HCT116 (cell line): ENCODE measurements at regions not wholly inside any gene's neighbourhood (a gene's known extent, or its start where the extent isn't known, plus 50 kb on each side); places are given as distances from the start of the nearest gene placed in this dataset.

Source experiments
- ATAC-seq: fragments of 200-7000 bp; cut with Tn5 transposase; 2 replicates; pipeline ENCODE4 v1.9.1; 2020; ENCODE audit warnings: mild to moderate bottlenecking, moderate library complexity
- BruUV-seq: library from RNA; stranded (reverse); fragments of 400-500 nt; replicated peaks from 2 replicates; lab custom pipeline; 2021; lab: Mats Ljungman, UMichigan
- CTCF ChIA-PET: fragments of 300-600 bp; sonication (Branson Sonifier 250); formaldehyde crosslinking; loops from one replicate; lab custom pipeline; 2021; ENCODE audit warnings: antibody characterized with exemption; lab: Charles Lee
- POLR2A ChIA-PET: fragments of 300-600, 350-600 bp; sonication (Branson Sonifier 250); formaldehyde crosslinking; loops from one replicate; lab custom pipeline; 2021; ENCODE audit warnings: antibody characterized with exemption; lab: Charles Lee
- RAD21 ChIA-PET, 2 experiments: fragments of 300-600 bp; sonication (Branson Sonifier 250); formaldehyde crosslinking; loops; one replicate each; lab custom pipeline; 2023; ENCODE audit warnings: low total read pairs in 2 of 2; ENCODE audit not compliant: uncharacterized antibody in 2 of 2, unreplicated experiment in 2 of 2, low non-redundant PET in 1 of 2; lab: Charles Lee
- DNase-seq: peaks from one replicate; pipeline ENCODE4 v3.0.0-alpha.2; 2010; ENCODE audit warnings: low read depth, low spot score
- H2AFZ ChIP-seq: fragments of 200-600 bp; shearing (Covaris generic), sonication (generic); 2 replicates; pipeline ENCODE4 v1.6.1; 2017; ENCODE audit warnings: low read depth, mixed run types, mixed read lengths, antibody characterized with exemption, low read length; ENCODE audit not compliant: poor library complexity, severe bottlenecking
- H3K27ac ChIP-seq: 2 replicates; pipeline ENCODE4 v1.5.1; 2012; ENCODE audit warnings: low read depth, low read length
- H3K27me3 ChIP-seq: fragments of 200-600 bp; sonication (generic); 2 replicates; pipeline ENCODE4 v1.6.1; 2016; ENCODE audit warnings: mixed run types, low read length, mixed read lengths; ENCODE audit not compliant: insufficient read depth
- H3K36me3 ChIP-seq, 2 experiments: fragments of 200-500 bp in 1 of 2; fragments of 200-600 bp in 1 of 2; sonication (Bioruptor generic) in 1 of 2; sonication (generic) in 1 of 2; 2 replicates each; pipeline versions ENCODE4 v1.5.1 to v1.6.1; 2014 to 2016; ENCODE audit warnings: low read length in 2 of 2, inconsistent platforms in 1 of 2, mixed read lengths in 1 of 2, mixed run types in 1 of 2; ENCODE audit not compliant: insufficient read depth in 2 of 2, control insufficient read depth in 1 of 2
- H3K4me1 ChIP-seq, 2 experiments: fragments of 200-600 bp in 1 of 2; sonication (generic) in 1 of 2; 2 replicates each; pipeline versions ENCODE4 v1.5.1 to v1.6.1; 2012 to 2017; ENCODE audit warnings: low read length in 2 of 2, inconsistent platforms in 1 of 2, mild to moderate bottlenecking in 1 of 2, mixed read lengths in 1 of 2, mixed run types in 1 of 2, moderate library complexity in 1 of 2; ENCODE audit not compliant: insufficient read depth in 2 of 2, control insufficient read depth in 1 of 2
- H3K4me2 ChIP-seq: fragments of 200-600 bp; sonication (generic); 2 replicates; pipeline ENCODE4 v1.6.1; 2017; ENCODE audit warnings: mixed run types, low read length, mixed read lengths
- H3K4me3 ChIP-seq, 2 experiments: fragments of 200-600 bp in 1 of 2; sonication (generic) in 1 of 2; replicated peaks in 1 of 2; 2 replicates each; pipeline ENCODE4 v1.5.1; 2011 to 2016; ENCODE audit warnings: low read length in 2 of 2, control low read depth in 1 of 2, low read depth in 1 of 2, mild to moderate bottlenecking in 1 of 2, mixed read lengths in 1 of 2, mixed run types in 1 of 2
- H3K79me2 ChIP-seq: fragments of 200-600 bp; sonication (generic); 2 replicates; pipeline ENCODE4 v1.6.1; 2017; ENCODE audit warnings: mild to moderate bottlenecking, mixed run types, low read length, moderate library complexity, mixed read lengths; ENCODE audit not compliant: insufficient read depth
- H3K9ac ChIP-seq: fragments of 200-600 bp; sonication (generic); 2 replicates; pipeline ENCODE4 v1.6.1; 2016; ENCODE audit warnings: low read length, mixed read lengths
- H3K9me2 ChIP-seq: fragments of 200-600 bp; sonication (generic), shearing (Covaris generic); 2 replicates; pipeline ENCODE4 v1.6.1; 2017; ENCODE audit warnings: mixed run types, mild to moderate bottlenecking, moderate library complexity; ENCODE audit not compliant: insufficient read depth
- H3K9me3 ChIP-seq, 2 experiments: fragments of 200-500 bp in 1 of 2; fragments of 200-600 bp in 1 of 2; sonication (Bioruptor generic) in 1 of 2; sonication (generic) in 1 of 2; 2 replicates each; pipeline ENCODE4 v1.6.1; 2014 to 2017; ENCODE audit warnings: low read length in 2 of 2, mixed read lengths in 2 of 2, inconsistent platforms in 1 of 2, low read depth in 1 of 2, mild to moderate bottlenecking in 1 of 2, mixed run types in 1 of 2, moderate library complexity in 1 of 2; ENCODE audit not compliant: control insufficient read depth in 1 of 2, insufficient read depth in 1 of 2
- H4K20me1 ChIP-seq: fragments of 200-600 bp; sonication (generic), shearing (Covaris generic); 2 replicates; pipeline ENCODE4 v1.6.1; 2017; ENCODE audit warnings: mixed run types, mild to moderate bottlenecking, moderate library complexity; ENCODE audit not compliant: insufficient read depth
- CBX3 ChIP-seq: IDR thresholded peaks from 2 replicates; pipeline ENCODE4 v1.6.1; 2012; ENCODE audit warnings: low read depth
- CEBPB ChIP-seq: IDR thresholded peaks from 2 replicates; pipeline ENCODE4 v1.6.1; 2012; ENCODE audit warnings: low read depth
- CTCF ChIP-seq, 3 experiments: fragments of 200-600 bp in 1 of 3; sonication (generic) in 1 of 3; IDR thresholded peaks in 2 of 3; conservative IDR thresholded peaks in 1 of 3; 2 replicates each; pipeline ENCODE4 v1.5.1; 2012 to 2017; ENCODE audit warnings: low read depth in 2 of 3, low read length in 2 of 3, antibody characterized with exemption in 1 of 3, borderline replicate concordance in 1 of 3, control low read depth in 1 of 3, mild to moderate bottlenecking in 1 of 3, mixed read lengths in 1 of 3, mixed run types in 1 of 3, moderate library complexity in 1 of 3; ENCODE audit not compliant: insufficient read depth in 1 of 3
- EGR1 ChIP-seq: IDR thresholded peaks from 2 replicates; pipeline ENCODE4 v1.6.1; 2012; ENCODE audit warnings: low read depth
- ELF1 ChIP-seq: IDR thresholded peaks from 2 replicates; pipeline ENCODE4 v1.6.1; 2012; ENCODE audit warnings: low read depth, borderline replicate concordance
- EZH2 ChIP-seq: fragments of 200-600 bp; sonication (generic); IDR thresholded peaks from 2 replicates; pipeline ENCODE4 v1.6.1; 2017; ENCODE audit warnings: antibody characterized with exemption, mixed run types
- EZH2phosphoT487 ChIP-seq: fragments of 200-600 bp; IDR thresholded peaks from 2 replicates; pipeline ENCODE4 v1.6.1; 2018; ENCODE audit warnings: antibody characterized with exemption, borderline replicate concordance
- FOSL1 ChIP-seq: IDR thresholded peaks from 2 replicates; pipeline ENCODE4 v1.6.1; 2012; ENCODE audit warnings: low read depth
- JUND ChIP-seq: IDR thresholded peaks from 2 replicates; pipeline ENCODE4 v1.6.1; 2012
- MAX ChIP-seq: IDR thresholded peaks from 2 replicates; pipeline ENCODE4 v1.6.1; 2012
- POLR2A ChIP-seq: IDR thresholded peaks from 2 replicates; pipeline ENCODE4 v1.7.0; 2011; ENCODE audit warnings: borderline replicate concordance; ENCODE audit not compliant: insufficient read depth, insufficient read length; ENCODE audit errors: extremely low read depth
- POLR2AphosphoS5 ChIP-seq: IDR thresholded peaks from 2 replicates; pipeline ENCODE4 v1.6.1; 2011; ENCODE audit warnings: mild to moderate bottlenecking, low read depth, low read length, moderate library complexity
- RAD21 ChIP-seq: IDR thresholded peaks from 2 replicates; pipeline ENCODE4 v1.6.1; 2012; ENCODE audit warnings: low read depth, mild to moderate bottlenecking
- REST ChIP-seq: IDR thresholded peaks from 2 replicates; pipeline ENCODE4 v1.6.1; 2012; ENCODE audit warnings: low read depth
- SIN3A ChIP-seq: IDR thresholded peaks from 2 replicates; pipeline ENCODE4 v1.6.1; 2012; ENCODE audit warnings: low read depth
- SP1 ChIP-seq: IDR thresholded peaks from 2 replicates; pipeline ENCODE4 v1.6.1; 2012; ENCODE audit warnings: low read depth
- SRF ChIP-seq: IDR thresholded peaks from 2 replicates; pipeline ENCODE4 v1.6.1; 2012; ENCODE audit warnings: low read depth
- YY1 ChIP-seq: IDR thresholded peaks from 2 replicates; pipeline ENCODE4 v1.6.1; 2011; ENCODE audit warnings: low read length, low read depth, moderate library complexity, mild to moderate bottlenecking; ENCODE audit not compliant: insufficient replicate concordance; ENCODE audit errors: extremely low read depth
- ZFX ChIP-seq: fragments of 450-650 bp; IDR thresholded peaks from 2 replicates; pipeline ENCODE4 v1.6.1; 2017
- ZNF274 ChIP-seq: fragments of 200-500 bp; sonication (Bioruptor generic); IDR thresholded peaks from 2 replicates; pipeline ENCODE4 v1.6.1; 2014; ENCODE audit warnings: mild to moderate bottlenecking, low read depth, low read length, inconsistent platforms
- intact Hi-C: fragments of 100-400 bp; cut with micrococcal nuclease; formaldehyde crosslinking; loops from 2 replicates; pipeline ENCODE4 v1.10.0; 2022

- no peaks in the 10 kb centered on the region for H3K4me1 ChIP-seq
- H3K9ac ChIP-seq: no peak overlapping the region
- H4K20me1 ChIP-seq: no peaks in the 10 kb centered on the region
- no TSS peak for BruUV-seq
- no peak overlapping the region for H3K27ac ChIP-seq
- no peaks in the 10 kb centered on the region for H3K9me3 ChIP-seq
- no peak overlapping the region for H2AFZ ChIP-seq
- TF ChIP-seq REST: no peak
- no peak for TF ChIP-seq SP1
- no peak for TF ChIP-seq EZH2phosphoT487
- no peak for TF ChIP-seq RAD21
- no peak for TF ChIP-seq EGR1
- no peak for TF ChIP-seq MAX
- no peak for TF ChIP-seq SIN3A
- TF ChIP-seq CEBPB: no peak
- TF ChIP-seq POLR2A: no peak
- TF ChIP-seq ZFX: no peak
- TF ChIP-seq FOSL1: no peak
- no peak for TF ChIP-seq JUND
- no peak for TF ChIP-seq POLR2AphosphoS5
- no peak for TF ChIP-seq SRF
- no peak for TF ChIP-seq ELF1
- no peak for TF ChIP-seq ZNF274
- no peak for TF ChIP-seq YY1
- TF ChIP-seq CTCF (IDR thresholded peaks at IDR 0.05 in 2 of 3, conservative IDR thresholded peaks at IDR 0.05 in 1 of 3; ENCODE audit: borderline replicate concordance in 1 of 3, insufficient read depth in 1 of 3, low read depth in 2 of 3, low read length in 2 of 3): no peak
- TF ChIP-seq EZH2: no peak
- no peak for TF ChIP-seq CBX3
- no peak overlapping the region for H3K4me3 ChIP-seq
- H3K4me2 ChIP-seq: no peak overlapping the region
- intact Hi-C loops: no loop called here
- ChIA-PET POLR2A (no interaction called here), CTCF (no interaction called here), RAD21 (no interaction called here)
- DNase-seq (no peak), ATAC-seq (no peak)
- H3K79me2 ChIP-seq: no peaks in the 10 kb centered on the region
- no peaks in the 10 kb centered on the region for H3K9me2 ChIP-seq
- no peaks in the 10 kb centered on the region for H3K36me3 ChIP-seq
- no peaks in the 10 kb centered on the region for H3K27me3 ChIP-seq
Measured at GRCh38 chr22:17285656-17286055, 66.4 kb upstream of the ADA2 start.
